Inferior parietal cortex (tissue), 1 donor: ENCODE measurements at regions not wholly inside any gene's neighbourhood (a gene's known extent, or its start where the extent isn't known, plus 50 kb on each side); places are given as distances from the start of the nearest gene placed in this dataset.
"Not testable (repeated sequence)": the region's sequence is repeated elsewhere in the genome, so short reads cannot be mapped to it uniquely, and the experiment has no call there.

Experiments used
- DNase-seq: peaks from one replicate; pipeline ENCODE4 v3.0.0-alpha.2; 2016; ENCODE audit errors: extremely low spot score

GRCh38 chr1:176396604-176397395 is 66.2 kb upstream of the PAPPA2 start:
- DNase-seq = not testable (repeated sequence)

GRCh38 chr1:176391621-176392020 is 71.4 kb upstream of the PAPPA2 start:
- no peak for DNase-seq

GRCh38 chr1:176384841-176385240 is 78.1 kb upstream of the PAPPA2 start:
- DNase-seq = no peak

- DNase-seq = no peak
These were observed 80.8 kb upstream of the PAPPA2 start for GRCh38 chr1:176382163-176382562.

GRCh38 chr1:176379626-176380339 is 83.2 kb upstream of the PAPPA2 start:
- DNase-seq = no peak

- DNase-seq = peak; percentile 89
These were observed 87.9 kb upstream of the PAPPA2 start for GRCh38 chr1:176374967-176375569.

- no peak for DNase-seq
These were observed 98.6 kb upstream of the PAPPA2 start for GRCh38 chr1:176364236-176364905.

- DNase-seq = not testable (repeated sequence)
These were observed 113.8 kb upstream of the PAPPA2 start for GRCh38 chr1:176349135-176349715.

DNA sequence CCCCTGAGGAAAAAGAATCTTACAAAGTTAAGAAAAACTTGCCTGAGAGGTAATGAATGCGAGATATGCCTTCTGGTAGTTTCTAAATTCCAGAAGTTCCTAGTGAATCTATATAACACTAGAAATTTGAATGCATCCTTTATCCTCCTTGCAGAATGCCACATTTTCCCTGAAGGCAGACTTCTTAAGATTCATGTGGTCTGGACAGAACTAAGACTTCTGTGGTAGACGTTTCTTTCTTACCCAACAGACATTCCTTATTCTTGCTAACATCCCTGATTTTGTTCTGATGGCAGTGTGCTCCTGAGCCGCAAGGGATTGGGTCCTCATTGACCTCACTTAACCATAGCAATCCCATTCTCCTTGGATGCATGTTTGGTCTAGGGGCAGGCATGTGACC is 121.3 kb upstream of the PAPPA2 start:
- DNase-seq = no peak

GRCh38 chr1:176338877-176339276 is 124.1 kb upstream of the PAPPA2 start:
- DNase-seq = no peak

- DNase-seq = no peak
These were observed 123.7 kb upstream of the COP1 start for GRCh38 chr1:176330782-176331181.

GRCh38 chr1:176325664-176326063 is 118.6 kb upstream of the COP1 start:
- no peak for DNase-seq

- no peak for DNase-seq
These were observed 116.4 kb upstream of the COP1 start for GRCh38 chr1:176323472-176323871.

DNA sequence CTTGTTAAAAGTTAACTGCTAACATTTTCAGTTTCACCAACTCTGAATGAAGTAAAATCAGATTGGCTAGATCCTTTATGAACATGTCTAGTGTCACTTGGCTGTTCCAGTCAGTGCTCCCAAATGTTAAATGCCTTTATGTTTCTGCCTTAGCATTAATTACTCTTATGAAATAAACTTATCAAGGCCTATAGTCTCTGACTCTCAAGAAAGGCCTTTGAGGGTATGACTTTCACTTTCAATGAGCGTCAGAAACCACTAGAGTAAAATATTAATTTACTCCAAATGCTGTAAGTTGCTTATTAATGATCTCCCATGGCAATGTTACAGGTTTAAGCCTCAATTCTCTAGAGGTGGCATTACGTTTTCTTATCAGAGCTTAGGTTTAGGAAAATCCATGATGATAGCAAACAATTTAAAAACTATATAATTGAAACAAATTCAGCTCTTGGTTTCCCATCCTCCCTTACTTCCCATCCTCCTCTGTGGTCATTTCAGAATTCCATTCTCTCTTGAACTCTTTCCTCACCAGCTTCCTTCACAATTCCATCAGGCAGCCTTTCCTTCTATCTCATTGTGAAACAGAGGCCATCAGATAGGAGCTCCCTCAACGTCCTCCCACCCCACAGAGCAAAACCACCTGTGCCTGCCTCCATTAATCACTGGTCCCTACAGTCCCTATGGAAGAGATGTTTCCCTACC is 108.6 kb upstream of the COP1 start:
- DNase-seq = no peak

DNA sequence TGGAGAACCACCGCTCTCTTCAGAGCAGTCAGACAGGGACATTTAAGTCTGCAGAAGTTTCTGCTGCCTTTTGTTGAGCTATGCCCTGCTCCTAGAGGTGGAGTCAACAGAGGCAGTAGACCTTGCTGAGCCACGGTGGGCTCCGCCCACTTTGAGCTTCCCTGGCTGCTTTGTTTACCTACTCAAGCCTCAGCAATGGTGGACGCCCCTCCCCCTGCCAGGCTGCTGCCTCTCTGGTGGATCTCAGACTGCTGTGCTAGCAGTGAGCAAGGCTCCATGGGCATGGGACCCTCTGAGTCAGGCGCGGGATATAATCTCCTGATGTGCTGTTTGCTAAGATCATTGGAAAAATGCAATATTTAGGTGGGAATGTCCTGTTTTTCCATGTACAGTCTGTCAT is 89.5 kb upstream of the COP1 start:
- DNase-seq = not testable (repeated sequence)

GRCh38 chr1:176285996-176286395 is 78.9 kb upstream of the COP1 start:
- DNase-seq = no peak

GRCh38 chr1:176271572-176271971 is 64.5 kb upstream of the COP1 start:
- no peak for DNase-seq
